ENCODE measurements at regions not wholly inside any gene's neighbourhood (a gene's known extent, or its start where the extent isn't known, plus 50 kb on each side); places are given as distances from the start of the nearest gene placed in this dataset.

DNA sequence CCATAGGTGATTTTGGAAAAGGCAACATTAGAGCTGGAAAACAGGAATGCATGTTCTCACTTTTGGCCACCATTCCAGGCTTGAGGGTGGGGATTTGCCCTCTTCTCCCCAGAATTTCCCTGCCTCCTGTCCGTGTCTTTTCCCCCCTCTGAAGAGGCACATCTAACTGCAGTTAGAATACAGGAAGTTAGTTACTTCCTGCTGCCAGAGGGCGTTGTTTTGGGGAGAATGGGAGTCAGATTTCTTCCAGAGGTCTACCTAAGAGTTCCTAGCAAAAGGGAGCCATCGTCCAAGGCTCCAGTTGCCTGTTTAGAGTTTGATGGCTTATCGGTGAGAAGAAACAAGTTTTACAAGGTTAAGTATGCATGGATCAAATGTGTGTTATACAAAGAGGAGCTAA, 112.8 kb upstream of the IGF1 start:
- no peak overlapping the region for H3K4me2 ChIP-seq (ENCODE audit: insufficient read depth, low read length)
- ChIA-PET CTCF (no interaction called here), POLR2A (no interaction called here)
- no TSS peak for BruUV-seq (replicated peaks)
- no peak overlapping the region for H2AFZ ChIP-seq (ENCODE audit: low read depth, low read length)
- no peak overlapping the region for H3K4me3 ChIP-seq (replicated peaks in 1 of 3; ENCODE audit: insufficient read depth in 1 of 3, low read depth in 1 of 3, low read length in 3 of 3)
- H3K27me3 ChIP-seq (ENCODE audit: control insufficient read depth in 2 of 2, insufficient read depth in 2 of 2, low read length in 2 of 2) = no peaks in the 10 kb centered on the region
- TF ChIP-seq JUN (IDR thresholded peaks at IDR 0.05; ENCODE audit: borderline replicate concordance, insufficient read depth, insufficient read length, low read depth) = no peak
- no peak for TF ChIP-seq POLR2A (IDR thresholded peaks at IDR 0.05; ENCODE audit: low read depth, low read length)
- no peak for TF ChIP-seq FOS (IDR thresholded peaks at IDR 0.05; ENCODE audit: borderline replicate concordance, insufficient read depth, low read length)
- TF ChIP-seq, protein P1, sequence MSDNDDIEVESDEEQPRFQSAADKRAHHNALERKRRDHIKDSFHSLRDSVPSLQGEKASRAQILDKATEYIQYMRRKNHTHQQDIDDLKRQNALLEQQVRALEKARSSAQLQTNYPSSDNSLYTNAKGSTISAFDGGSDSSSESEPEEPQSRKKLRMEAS (IDR thresholded peaks at IDR 0.05; ENCODE audit: insufficient read depth, insufficient read length) = no peak
- TF ChIP-seq, protein P2, sequence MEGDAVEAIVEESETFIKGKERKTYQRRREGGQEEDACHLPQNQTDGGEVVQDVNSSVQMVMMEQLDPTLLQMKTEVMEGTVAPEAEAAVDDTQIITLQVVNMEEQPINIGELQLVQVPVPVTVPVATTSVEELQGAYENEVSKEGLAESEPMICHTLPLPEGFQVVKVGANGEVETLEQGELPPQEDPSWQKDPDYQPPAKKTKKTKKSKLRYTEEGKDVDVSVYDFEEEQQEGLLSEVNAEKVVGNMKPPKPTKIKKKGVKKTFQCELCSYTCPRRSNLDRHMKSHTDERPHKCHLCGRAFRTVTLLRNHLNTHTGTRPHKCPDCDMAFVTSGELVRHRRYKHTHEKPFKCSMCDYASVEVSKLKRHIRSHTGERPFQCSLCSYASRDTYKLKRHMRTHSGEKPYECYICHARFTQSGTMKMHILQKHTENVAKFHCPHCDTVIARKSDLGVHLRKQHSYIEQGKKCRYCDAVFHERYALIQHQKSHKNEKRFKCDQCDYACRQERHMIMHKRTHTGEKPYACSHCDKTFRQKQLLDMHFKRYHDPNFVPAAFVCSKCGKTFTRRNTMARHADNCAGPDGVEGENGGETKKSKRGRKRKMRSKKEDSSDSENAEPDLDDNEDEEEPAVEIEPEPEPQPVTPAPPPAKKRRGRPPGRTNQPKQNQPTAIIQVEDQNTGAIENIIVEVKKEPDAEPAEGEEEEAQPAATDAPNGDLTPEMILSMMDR (IDR thresholded peaks at IDR 0.05; ENCODE audit: extremely low read depth in 1 of 2, insufficient read depth in 1 of 2, low read depth in 1 of 2, low read length in 2 of 2) = no peak
- no peak for TF ChIP-seq MYC (IDR thresholded peaks at IDR 0.05; ENCODE audit: low read depth, low read length)
- no peak for TF ChIP-seq GATA2 (IDR thresholded peaks at IDR 0.05; ENCODE audit: insufficient read depth, insufficient read length, low read depth, low read length)
- TF ChIP-seq EZH2 (IDR thresholded peaks at IDR 0.05; ENCODE audit: borderline replicate concordance, low read depth, low read length, severe bottlenecking) = no peak
- H3K9me3 ChIP-seq (replicated peaks; ENCODE audit: control insufficient read depth, insufficient read depth, low read length) = no peaks in the 10 kb centered on the region
- dilution Hi-C loops (cut with MboI; ENCODE audit: extremely low pct_ligation_motif_present, low sequenced_read_pairs) (no loop called here), intact Hi-C loops (cut with micrococcal nuclease) (no loop called here)
- H3K4me1 ChIP-seq (ENCODE audit: control insufficient read depth, extremely low read depth, insufficient read depth, low read length) = no peaks in the 10 kb centered on the region
- no peak overlapping the region for H3K9ac ChIP-seq (replicated peaks; ENCODE audit: extremely low read depth, insufficient read depth, low read length)
- no peak overlapping the region for H3K27ac ChIP-seq (ENCODE audit: insufficient read depth, low read depth, low read length)
- no peaks in the 10 kb centered on the region for H3K36me3 ChIP-seq (ENCODE audit: control insufficient read depth in 2 of 2, extremely low read depth in 1 of 2, insufficient read depth in 2 of 2, low read length in 2 of 2)
- no peak for FAIRE-seq
- no peak for DNase-seq (ENCODE audit: low read depth, low spot score)
- H3K9me1 ChIP-seq (replicated peaks; ENCODE audit: control insufficient read depth, extremely low read depth, insufficient read depth, low read length) = no peaks in the 10 kb centered on the region
- H3K79me2 ChIP-seq (ENCODE audit: control insufficient read depth, insufficient read depth, low read length) = no peaks in the 10 kb centered on the region
- no peaks in the 10 kb centered on the region for H4K20me1 ChIP-seq (replicated peaks; ENCODE audit: control insufficient read depth, extremely low read depth, insufficient read depth, low read length)

Data from endothelial cell of umbilical vein (primary cell).